ENCODE measurements at regions not wholly inside any gene's neighbourhood (a gene's known extent, or its start where the extent isn't known, plus 50 kb on each side); places are given as distances from the start of the nearest gene placed in this dataset.

DNA sequence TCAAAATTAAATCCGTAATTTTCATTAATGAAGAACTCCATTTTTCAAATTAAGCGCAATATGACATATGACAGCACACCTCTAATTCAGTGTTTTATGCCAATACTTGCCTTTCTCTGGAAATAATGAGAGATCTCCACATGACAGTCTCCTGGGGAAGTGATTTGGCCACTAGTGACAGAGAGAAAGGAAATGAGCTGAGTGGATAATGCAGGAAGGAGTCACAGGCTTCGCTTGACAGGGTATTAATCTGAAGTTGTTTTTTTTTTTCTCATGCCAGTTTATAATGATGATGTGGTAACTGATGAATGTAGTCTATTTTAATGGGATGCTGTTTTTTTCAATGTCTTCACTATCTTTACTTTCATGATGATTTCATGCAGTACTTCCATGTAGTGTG lies 1079.4 kb upstream of the GYPC start:
- Histone ChIP-seq H3K4me1 (ENCODE audit: insufficient read depth) (no peaks in the 10 kb centered on the region), H3K9me2 (replicated peaks; ENCODE audit: insufficient read depth) (no peaks in the 10 kb centered on the region), H3K9me3 (ENCODE audit: low read depth) (no peaks in the 10 kb centered on the region), H3K27me3 (no peaks in the 10 kb centered on the region), H3K36me3 (replicated peaks; ENCODE audit: insufficient read depth, low read depth) (no peaks in the 10 kb centered on the region), H3K27ac (no peak overlapping the region), H3K4me2 (no peak overlapping the region), H4K20me1 (ENCODE audit: insufficient read depth, poor library complexity, severe bottlenecking) (no peaks in the 10 kb centered on the region), H3K4me3 (no peak overlapping the region), H3K79me2 (no peaks in the 10 kb centered on the region), H2AFZ (no peak overlapping the region)
- DNase-seq (ENCODE audit: low spot score) = no peak
- TF ChIP-seq, protein P1, sequence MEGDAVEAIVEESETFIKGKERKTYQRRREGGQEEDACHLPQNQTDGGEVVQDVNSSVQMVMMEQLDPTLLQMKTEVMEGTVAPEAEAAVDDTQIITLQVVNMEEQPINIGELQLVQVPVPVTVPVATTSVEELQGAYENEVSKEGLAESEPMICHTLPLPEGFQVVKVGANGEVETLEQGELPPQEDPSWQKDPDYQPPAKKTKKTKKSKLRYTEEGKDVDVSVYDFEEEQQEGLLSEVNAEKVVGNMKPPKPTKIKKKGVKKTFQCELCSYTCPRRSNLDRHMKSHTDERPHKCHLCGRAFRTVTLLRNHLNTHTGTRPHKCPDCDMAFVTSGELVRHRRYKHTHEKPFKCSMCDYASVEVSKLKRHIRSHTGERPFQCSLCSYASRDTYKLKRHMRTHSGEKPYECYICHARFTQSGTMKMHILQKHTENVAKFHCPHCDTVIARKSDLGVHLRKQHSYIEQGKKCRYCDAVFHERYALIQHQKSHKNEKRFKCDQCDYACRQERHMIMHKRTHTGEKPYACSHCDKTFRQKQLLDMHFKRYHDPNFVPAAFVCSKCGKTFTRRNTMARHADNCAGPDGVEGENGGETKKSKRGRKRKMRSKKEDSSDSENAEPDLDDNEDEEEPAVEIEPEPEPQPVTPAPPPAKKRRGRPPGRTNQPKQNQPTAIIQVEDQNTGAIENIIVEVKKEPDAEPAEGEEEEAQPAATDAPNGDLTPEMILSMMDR (IDR thresholded peaks at IDR 0.05; ENCODE audit: poor library complexity) = no peak
- TF ChIP-seq EZH2phosphoT487 (IDR thresholded peaks at IDR 0.05; ENCODE audit: low read depth, severe bottlenecking, unreplicated experiment) (no peak), EZH2 (IDR thresholded peaks at IDR 0.05; ENCODE audit: borderline replicate concordance) (no peak)
- 93% methylated on average over 3 of the region's 3 CpGs for WGBS (ENCODE audit: low lambda C conversion rate, missing lambda C conversion rate)

- Histone ChIP-seq H3K9me3 (ENCODE audit: low read depth) (no peaks in the 10 kb centered on the region), H3K27me3 (no peaks in the 10 kb centered on the region), H3K4me3 (no peak overlapping the region), H3K79me2 (no peaks in the 10 kb centered on the region), H3K4me2 (no peak overlapping the region), H3K36me3 (replicated peaks; ENCODE audit: insufficient read depth, low read depth) (no peaks in the 10 kb centered on the region), H4K20me1 (ENCODE audit: insufficient read depth, poor library complexity, severe bottlenecking) (no peaks in the 10 kb centered on the region), H3K9me2 (replicated peaks; ENCODE audit: insufficient read depth) (no peaks in the 10 kb centered on the region), H3K27ac (no peak overlapping the region), H3K4me1 (ENCODE audit: insufficient read depth) (no peaks in the 10 kb centered on the region), H2AFZ (no peak overlapping the region)
- WGBS (ENCODE audit: low lambda C conversion rate, missing lambda C conversion rate) = 12% methylated on average over 4 of the region's 4 CpGs
- peak; percentile 33 for DNase-seq (ENCODE audit: low spot score)
- TF ChIP-seq EZH2phosphoT487 (IDR thresholded peaks at IDR 0.05; ENCODE audit: low read depth, severe bottlenecking, unreplicated experiment) (no peak), EZH2 (IDR thresholded peaks at IDR 0.05; ENCODE audit: borderline replicate concordance) (no peak)
- TF ChIP-seq, protein P1 (IDR thresholded peaks at IDR 0.05; ENCODE audit: poor library complexity) = no peak
Measured at GRCh38 chr2:125581557-125581956, 1074.4 kb upstream of the GYPC start.

DNA sequence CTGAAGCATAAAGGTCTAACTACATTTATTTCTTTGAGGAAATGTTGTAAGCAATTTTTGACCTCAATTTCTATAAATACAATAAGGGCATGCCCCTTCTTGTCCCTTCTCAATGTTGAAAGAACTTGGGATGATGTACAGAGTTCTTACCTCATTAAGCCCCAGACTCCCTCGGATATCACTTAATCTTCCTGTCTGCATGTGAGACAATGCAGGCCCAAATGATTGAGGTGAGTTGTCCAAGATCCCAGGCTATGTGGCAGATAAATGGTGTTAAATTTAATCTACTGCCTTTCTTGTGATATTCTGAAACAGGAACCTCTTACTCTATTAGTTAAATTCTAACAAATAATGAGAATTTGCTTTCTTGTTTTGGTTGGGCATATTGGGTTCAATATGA lies 1073.4 kb upstream of the GYPC start:
- no peak overlapping the region for H3K4me3 ChIP-seq

More for the DNA sequence above, 1073.4 kb upstream of the GYPC start:
- Histone ChIP-seq H3K27ac (no peak overlapping the region), H3K9me3 (ENCODE audit: low read depth) (no peaks in the 10 kb centered on the region), H3K27me3 (no peaks in the 10 kb centered on the region), H3K4me2 (no peak overlapping the region), H3K36me3 (replicated peaks; ENCODE audit: insufficient read depth, low read depth) (no peaks in the 10 kb centered on the region), H4K20me1 (ENCODE audit: insufficient read depth, poor library complexity, severe bottlenecking) (no peaks in the 10 kb centered on the region), H3K9me2 (replicated peaks; ENCODE audit: insufficient read depth) (no peaks in the 10 kb centered on the region), H3K79me2 (no peaks in the 10 kb centered on the region), H3K4me1 (ENCODE audit: insufficient read depth) (no peaks in the 10 kb centered on the region), H2AFZ (no peak overlapping the region)
- no peak for DNase-seq (ENCODE audit: low spot score)
- TF ChIP-seq EZH2 (IDR thresholded peaks at IDR 0.05; ENCODE audit: borderline replicate concordance) (no peak), EZH2phosphoT487 (IDR thresholded peaks at IDR 0.05; ENCODE audit: low read depth, severe bottlenecking, unreplicated experiment) (no peak)
- TF ChIP-seq, protein P1 (IDR thresholded peaks at IDR 0.05; ENCODE audit: poor library complexity) = no peak
- WGBS (ENCODE audit: low lambda C conversion rate, missing lambda C conversion rate) = 26% methylated on average over 1 of the region's 1 CpG
